Activated T-helper 2 cell treated with anti-CD3 and anti-CD28 coated beads, Interferon-gamma antibody, Interleukin-2, Interleukin-4, amounts not matched to agents 10 μg/mL and 5 μg/mL and 100 μg/mL, durations not matched to agents 14 hours and 24 hours and 36 hours (primary cell): ENCODE measurements at regions not wholly inside any gene's neighbourhood (a gene's known extent, or its start where the extent isn't known, plus 50 kb on each side); places are given as distances from the start of the nearest gene placed in this dataset.
"Not testable (repeated sequence)": the region's sequence is repeated elsewhere in the genome, so short reads cannot be mapped to it uniquely, and the experiment has no call there.

Source experiments
- DNase-seq: peaks from one replicate; pipeline ENCODE4 v3.0.0; 2021; ENCODE audit warnings: low spot score
- H3K27ac Mint-ChIP-seq: one replicate; pipeline ENCODE4 v1.8.0; 2021; ENCODE audit warnings: mixed read lengths
- H3K27me3 Mint-ChIP-seq: one replicate; pipeline ENCODE4 v1.8.0; 2021; ENCODE audit warnings: low read depth, mixed read lengths
- H3K36me3 Mint-ChIP-seq: one replicate; pipeline ENCODE4 v1.8.0; 2021; ENCODE audit warnings: low read depth, mixed read lengths
- H3K4me1 Mint-ChIP-seq: one replicate; pipeline ENCODE4 v1.8.0; 2021; ENCODE audit warnings: low read depth, mixed read lengths
- H3K4me3 Mint-ChIP-seq: one replicate; pipeline ENCODE4 v1.8.0; 2021; ENCODE audit warnings: low read depth, mild to moderate bottlenecking, moderate library complexity, mixed read lengths
- H3K9me3 Mint-ChIP-seq: one replicate; pipeline ENCODE4 v1.8.0; 2021; ENCODE audit warnings: mixed read lengths
- intact Hi-C: fragments of 100-400 bp; cut with micrococcal nuclease; formaldehyde crosslinking; loops from one replicate; pipeline ENCODE4 v1.15.1; 2023

- no peaks in the 10 kb centered on the region for H3K27me3 Mint-ChIP-seq
- no peaks in the 10 kb centered on the region for H3K36me3 Mint-ChIP-seq
- no peak overlapping the region for H3K27ac Mint-ChIP-seq
- intact Hi-C loops = no loop called here
- DNase-seq = no peak
- H3K9me3 Mint-ChIP-seq = no peaks in the 10 kb centered on the region
- H3K4me3 Mint-ChIP-seq = no peak overlapping the region
- H3K4me1 Mint-ChIP-seq = no peaks in the 10 kb centered on the region
Measured at GRCh38 chr4:154039435-154040343, 250.8 kb upstream of the SFRP2 start.

- intact Hi-C loops = no loop called here
- no peak overlapping the region for H3K27ac Mint-ChIP-seq
- no peaks in the 10 kb centered on the region for H3K9me3 Mint-ChIP-seq
- H3K4me3 Mint-ChIP-seq = no peak overlapping the region
- DNase-seq = no peak
- H3K4me1 Mint-ChIP-seq = no peaks in the 10 kb centered on the region
- no peaks in the 10 kb centered on the region for H3K36me3 Mint-ChIP-seq
- no peaks in the 10 kb centered on the region for H3K27me3 Mint-ChIP-seq
Measured at GRCh38 chr4:154036856-154037255, 248.0 kb upstream of the SFRP2 start.

GRCh38 chr4:154035341-154035740 is 246.5 kb upstream of the SFRP2 start:
- H3K27me3 Mint-ChIP-seq = no peaks in the 10 kb centered on the region
- H3K27ac Mint-ChIP-seq = no peak overlapping the region
- intact Hi-C loops = no loop called here
- H3K9me3 Mint-ChIP-seq = no peaks in the 10 kb centered on the region
- no peak for DNase-seq
- H3K4me1 Mint-ChIP-seq = no peaks in the 10 kb centered on the region
- no peaks in the 10 kb centered on the region for H3K36me3 Mint-ChIP-seq
- H3K4me3 Mint-ChIP-seq = no peak overlapping the region

GRCh38 chr4:154033921-154034320 is 245.0 kb upstream of the SFRP2 start:
- Mint-ChIP-seq H3K4me1 (no peaks in the 10 kb centered on the region), H3K4me3 (no peak overlapping the region), H3K36me3 (no peaks in the 10 kb centered on the region), H3K9me3 (no peaks in the 10 kb centered on the region), H3K27ac (no peak overlapping the region), H3K27me3 (no peaks in the 10 kb centered on the region)
- no peak for DNase-seq
- intact Hi-C loops = no loop called here

GRCh38 chr4:154032914-154033313 is 244.0 kb upstream of the SFRP2 start:
- H3K4me3 Mint-ChIP-seq = no peak overlapping the region
- no peak for DNase-seq
- H3K36me3 Mint-ChIP-seq = no peaks in the 10 kb centered on the region
- H3K27me3 Mint-ChIP-seq = no peaks in the 10 kb centered on the region
- H3K27ac Mint-ChIP-seq = no peak overlapping the region
- H3K4me1 Mint-ChIP-seq = no peaks in the 10 kb centered on the region
- no peaks in the 10 kb centered on the region for H3K9me3 Mint-ChIP-seq
- intact Hi-C loops = no loop called here

- H3K27ac Mint-ChIP-seq = no peak overlapping the region
- intact Hi-C loops = no loop called here
Measured at GRCh38 chr4:154030746-154031145, 241.9 kb upstream of the SFRP2 start.

GRCh38 chr4:154030152-154030551 is 241.3 kb upstream of the SFRP2 start:
- H3K4me1 Mint-ChIP-seq = no peaks in the 10 kb centered on the region
- H3K27ac Mint-ChIP-seq = no peak overlapping the region
- no peaks in the 10 kb centered on the region for H3K36me3 Mint-ChIP-seq
- H3K27me3 Mint-ChIP-seq = no peaks in the 10 kb centered on the region
- H3K9me3 Mint-ChIP-seq = no peaks in the 10 kb centered on the region
- no peak for DNase-seq
- no peak overlapping the region for H3K4me3 Mint-ChIP-seq
- intact Hi-C loops = no loop called here

More at GRCh38 chr4:154030746-154031145, 241.9 kb upstream of the SFRP2 start:
- Mint-ChIP-seq H3K36me3 (no peaks in the 10 kb centered on the region), H3K9me3 (no peaks in the 10 kb centered on the region), H3K4me3 (no peak overlapping the region), H3K27me3 (no peaks in the 10 kb centered on the region), H3K4me1 (no peaks in the 10 kb centered on the region)
- no peak for DNase-seq

- H3K4me1 Mint-ChIP-seq = no peaks in the 10 kb centered on the region
- H3K27ac Mint-ChIP-seq = no peak overlapping the region
- H3K36me3 Mint-ChIP-seq = no peaks in the 10 kb centered on the region
- no peak for DNase-seq
- H3K4me3 Mint-ChIP-seq = no peak overlapping the region
- intact Hi-C loops = no loop called here
- H3K9me3 Mint-ChIP-seq = no peaks in the 10 kb centered on the region
- H3K27me3 Mint-ChIP-seq = no peaks in the 10 kb centered on the region
Measured at GRCh38 chr4:154029171-154029570, 240.3 kb upstream of the SFRP2 start.

- no peaks in the 10 kb centered on the region for H3K36me3 Mint-ChIP-seq
- intact Hi-C loops = no loop called here
Measured at GRCh38 chr4:154025110-154025509, 236.2 kb upstream of the SFRP2 start.

GRCh38 chr4:154024097-154024694 is 235.3 kb upstream of the SFRP2 start:
- Mint-ChIP-seq H3K4me1 (no peaks in the 10 kb centered on the region), H3K9me3 (no peaks in the 10 kb centered on the region), H3K4me3 (no peak overlapping the region), H3K36me3 (no peaks in the 10 kb centered on the region), H3K27me3 (no peaks in the 10 kb centered on the region), H3K27ac (no peak overlapping the region)
- intact Hi-C loops = no loop called here
- no peak for DNase-seq

More at GRCh38 chr4:154025110-154025509, 236.2 kb upstream of the SFRP2 start:
- Mint-ChIP-seq H3K9me3 (no peaks in the 10 kb centered on the region), H3K4me3 (no peak overlapping the region), H3K27ac (no peak overlapping the region), H3K4me1 (no peaks in the 10 kb centered on the region), H3K27me3 (no peaks in the 10 kb centered on the region)
- DNase-seq = no peak

- H3K9me3 Mint-ChIP-seq, DNase-seq, H3K4me1 Mint-ChIP-seq, H3K36me3 Mint-ChIP-seq, H3K4me3 Mint-ChIP-seq, H3K27ac Mint-ChIP-seq, intact Hi-C loops, H3K27me3 Mint-ChIP-seq: not testable (repeated sequence)
Measured at GRCh38 chr4:154023671-154024070, 234.8 kb upstream of the SFRP2 start.

- H3K9me3 Mint-ChIP-seq = no peaks in the 10 kb centered on the region
- intact Hi-C loops = loop anchor here (5.0 kb wide), 1 partner anchor 233 kb away; the partner anchor contains the start of gene SFRP2
Measured at GRCh38 chr4:154019811-154020210, 230.9 kb upstream of the SFRP2 start.

GRCh38 chr4:154018659-154019058 is 229.8 kb upstream of the SFRP2 start:
- intact Hi-C loops = loop anchor here (5.0 kb wide), 1 partner anchor 231 kb away; the partner anchor contains the start of gene SFRP2
- H3K27me3 Mint-ChIP-seq = peaks cover 1% of the 10 kb centered on the region
- no peak overlapping the region for H3K27ac Mint-ChIP-seq
- H3K4me3 Mint-ChIP-seq = no peak overlapping the region
- no peaks in the 10 kb centered on the region for H3K36me3 Mint-ChIP-seq
- no peaks in the 10 kb centered on the region for H3K9me3 Mint-ChIP-seq
- DNase-seq = no peak
- no peaks in the 10 kb centered on the region for H3K4me1 Mint-ChIP-seq

More at GRCh38 chr4:154019811-154020210, 230.9 kb upstream of the SFRP2 start:
- DNase-seq = no peak
- Mint-ChIP-seq H3K4me3 (no peak overlapping the region), H3K27me3 (peaks cover 1% of the 10 kb centered on the region), H3K36me3 (no peaks in the 10 kb centered on the region), H3K27ac (no peak overlapping the region), H3K4me1 (no peaks in the 10 kb centered on the region)
